K562 (cell line): ENCODE measurements at regions not wholly inside any gene's neighbourhood (a gene's known extent, or its start where the extent isn't known, plus 50 kb on each side); places are given as distances from the start of the nearest gene placed in this dataset.

Experiments used
- ATF1 ChIP-seq, 2 experiments: fragments of 450-650 bp in 1 of 2; IDR thresholded peaks; 2 replicates each; pipeline ENCODE4 v1.6.1; 2016; ENCODE audit warnings: missing compliant biosample characterization in 1 of 2, missing genetic modification characterization in 1 of 2
- CC2D1A ChIP-seq: fragments of 450-650 bp; IDR thresholded peaks from 2 replicates; pipeline ENCODE4 v1.6.1; 2017; ENCODE audit warnings: mild to moderate bottlenecking
- CHD4 ChIP-seq: fragments of 200-600 bp; sonication (generic); IDR thresholded peaks from 3 replicates; pipeline ENCODE4 v1.6.1; 2012; ENCODE audit warnings: low read depth, mild to moderate bottlenecking, mixed read lengths, low read length, inconsistent platforms; ENCODE audit not compliant: insufficient read depth, insufficient replicate concordance, poor library complexity, severe bottlenecking
- GABPB1 ChIP-seq: sonication (generic); formaldehyde crosslinking; IDR thresholded peaks from 2 replicates; pipeline ENCODE4 v1.8.0; 2022; ENCODE audit warnings: mild to moderate bottlenecking, missing genetic modification reagents
- KLF13 ChIP-seq: fragments of 450-650 bp; IDR thresholded peaks from 2 replicates; pipeline ENCODE4 v1.6.1; 2016; ENCODE audit warnings: missing genetic modification characterization, low read depth, mild to moderate bottlenecking, missing compliant biosample characterization, moderate library complexity, borderline replicate concordance
- MEF2D ChIP-seq: conservative IDR thresholded peaks from 2 replicates; pipeline ENCODE4 v1.6.1; 2016; ENCODE audit warnings: low read depth, missing genetic modification characterization, missing compliant biosample characterization
- MGA ChIP-seq: fragments of 450-650 bp; IDR thresholded peaks from 2 replicates; pipeline ENCODE4 v1.6.1; 2016; ENCODE audit warnings: mild to moderate bottlenecking, moderate library complexity
- NUFIP1 ChIP-seq: fragments of 450-650 bp; IDR thresholded peaks from 2 replicates; pipeline ENCODE4 v1.6.1; 2018; ENCODE audit not compliant: partially characterized antibody
- PPARD ChIP-seq: fragments of 250-450 bp; sonication (Bioruptor Pico); IDR thresholded peaks from 2 replicates; pipeline ENCODE4 v1.8.0; 2022; ENCODE audit warnings: inconsistent platforms, mild to moderate bottlenecking, moderate library complexity
- RB1 ChIP-seq: fragments of 450-650 bp; IDR thresholded peaks from 2 replicates; pipeline ENCODE4 v1.6.1; 2017; ENCODE audit warnings: low read depth, mild to moderate bottlenecking
- SP2 ChIP-seq: IDR thresholded peaks from 2 replicates; pipeline ENCODE4 v1.6.1; 2011; ENCODE audit warnings: mild to moderate bottlenecking, low read depth, low read length, moderate library complexity; ENCODE audit not compliant: poor library complexity, severe bottlenecking; ENCODE audit errors: extremely low read depth
- ZNF175 ChIP-seq: fragments of 200-800 bp; sonication (Bioruptor generic); IDR thresholded peaks from 2 replicates; pipeline ENCODE4 v1.6.1; 2016; ENCODE audit warnings: low read depth, mild to moderate bottlenecking, missing genetic modification characterization, missing compliant biosample characterization
- ZNF668 ChIP-seq: fragments of 250-450 bp; sonication (Bioruptor Pico); IDR thresholded peaks from 2 replicates; pipeline ENCODE4 v1.8.0; 2022; ENCODE audit warnings: mild to moderate bottlenecking, inconsistent platforms
- TF ChIP-seq, protein P1 (sequence below), 2 experiments: fragments of 450-650 bp in 1 of 2; sonication (generic) in 1 of 2; formaldehyde crosslinking in 1 of 2; IDR thresholded peaks in 1 of 2; conservative IDR thresholded peaks in 1 of 2; 2 replicates each; pipeline versions ENCODE4 v1.6.1 to v1.8.1; 2016 to 2023; ENCODE audit warnings: mild to moderate bottlenecking in 2 of 2, moderate library complexity in 2 of 2, inconsistent platforms in 1 of 2, missing genetic modification reagents in 1 of 2

DNA sequence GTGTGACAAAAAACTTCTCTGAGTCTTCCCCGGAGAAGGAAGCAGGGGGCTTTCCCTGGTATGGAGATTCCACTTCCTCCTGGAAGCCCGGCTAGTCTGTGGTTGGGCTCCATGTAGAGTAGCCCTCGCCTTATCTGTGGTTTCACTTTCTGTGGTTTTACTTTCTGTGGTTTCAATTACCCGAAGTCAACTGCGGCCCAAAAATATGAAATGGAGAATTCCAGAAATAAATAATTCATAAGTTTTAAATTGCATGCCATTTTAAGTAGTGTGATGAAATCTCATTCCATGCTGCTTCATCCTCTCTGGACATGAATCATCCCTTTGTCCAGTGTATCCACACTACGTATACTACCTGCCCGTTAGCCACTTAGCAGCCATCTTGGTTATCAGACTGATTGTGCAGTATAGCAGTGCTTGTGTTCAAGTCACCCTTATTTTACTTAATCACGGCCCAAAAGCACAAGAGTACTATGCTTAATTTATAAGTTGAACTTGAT, 275.0 kb upstream of the SESN3 start (continued):
- TF ChIP-seq MGA (no peak), CC2D1A (no peak), KLF13 (tag) (no peak), MEF2D (tag) (peak; percentile 77), SP2 (no peak), RB1 (no peak), ATF1 (CRISPR knock-in tag; IDR thresholded peaks at IDR 0.05) (no peak), ATF1 (tag; IDR thresholded peaks at IDR 0.05) (peak; percentile 47), ZNF668 (CRISPR knock-in tag) (peak; percentile 75; the same call in 1 of the 2 replicates), ZNF175 (CRISPR knock-in tag) (peak; percentile 93), PPARD (CRISPR knock-in tag) (no peak), GABPB1 (CRISPR knock-in tag) (no peak), CHD4 (no peak), NUFIP1 (no peak)
- TF ChIP-seq, protein P1, sequence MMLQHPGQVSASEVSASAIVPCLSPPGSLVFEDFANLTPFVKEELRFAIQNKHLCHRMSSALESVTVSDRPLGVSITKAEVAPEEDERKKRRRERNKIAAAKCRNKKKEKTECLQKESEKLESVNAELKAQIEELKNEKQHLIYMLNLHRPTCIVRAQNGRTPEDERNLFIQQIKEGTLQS (IDR thresholded peaks at IDR 0.05) = no peak
- TF ChIP-seq, protein P1 (CRISPR knock-in tag; conservative IDR thresholded peaks at IDR 0.05) = no peak
